ENCODE measurements at regions not wholly inside any gene's neighbourhood (a gene's known extent, or its start where the extent isn't known, plus 50 kb on each side); places are given as distances from the start of the nearest gene placed in this dataset.

GRCh38 chr12:24584032-24584675, 364.7 kb downstream of the BCAT1 start:
- no peak overlapping the region for H3K4me3 ChIP-seq
- DNase-seq, result no peak
- H3K9me3 ChIP-seq, result peaks cover 0 to 8% (median 8%) of the 10 kb centered on the region in 3 donors
- intact Hi-C loops (cut with DNase I; ENCODE audit: low total_unique reads), result no loop called here
- no peaks in the 10 kb centered on the region for H3K27me3 ChIP-seq
- H3K4me1 ChIP-seq, result no peaks in the 10 kb centered on the region
- peaks cover 0 to 8% (median 0%) of the 10 kb centered on the region in 3 donors for H3K36me3 ChIP-seq
- no peak overlapping the region for H3K27ac ChIP-seq
- TF ChIP-seq CTCF (IDR thresholded peaks at IDR 0.05), result no peak

- H3K27ac ChIP-seq, result no peak overlapping the region
- no peak for TF ChIP-seq CTCF (IDR thresholded peaks at IDR 0.05)
- H3K27me3 ChIP-seq, result no peaks in the 10 kb centered on the region
- H3K36me3 ChIP-seq, result peaks cover 0 to 8% (median 0%) of the 10 kb centered on the region in 3 donors
- no peaks in the 10 kb centered on the region for H3K4me1 ChIP-seq
- intact Hi-C loops (cut with DNase I; ENCODE audit: low total_unique reads), result no loop called here
- H3K4me3 ChIP-seq, result no peak overlapping the region
- H3K9me3 ChIP-seq, result peaks cover 0 to 8% (median 8%) of the 10 kb centered on the region in 3 donors
- DNase-seq, result no peak
These were observed 365.8 kb downstream of the BCAT1 start for GRCh38 chr12:24582954-24583601.

- Histone ChIP-seq H3K27me3 (no peaks in the 10 kb centered on the region), H3K27ac (no peak overlapping the region), H3K36me3 (no peaks in the 10 kb centered on the region), H3K9me3 (peaks cover 0 to 2% (median under 1%) of the 10 kb centered on the region in 3 donors), H3K4me3 (no peak overlapping the region), H3K4me1 (no peaks in the 10 kb centered on the region)
- DNase-seq, result no peak
- TF ChIP-seq CTCF (IDR thresholded peaks at IDR 0.05), result no peak
- intact Hi-C loops (cut with DNase I; ENCODE audit: low total_unique reads), result no loop called here
These were observed 374.4 kb downstream of the BCAT1 start for GRCh38 chr12:24574538-24574937.

GRCh38 chr12:24573621-24574020, 375.3 kb downstream of the BCAT1 start:
- no peak for TF ChIP-seq CTCF (IDR thresholded peaks at IDR 0.05)
- Histone ChIP-seq H3K4me3 (no peak overlapping the region), H3K36me3 (no peaks in the 10 kb centered on the region), H3K9me3 (no peaks in the 10 kb centered on the region), H3K27ac (no peak overlapping the region), H3K27me3 (no peaks in the 10 kb centered on the region), H3K4me1 (no peaks in the 10 kb centered on the region)
- intact Hi-C loops (cut with DNase I; ENCODE audit: low total_unique reads), result no loop called here
- no peak for DNase-seq

- no peaks in the 10 kb centered on the region for H3K27me3 ChIP-seq
- DNase-seq, result no peak
These were observed 383.6 kb downstream of the BCAT1 start for GRCh38 chr12:24565300-24565699.

More at GRCh38 chr12:24565300-24565699, 383.6 kb downstream of the BCAT1 start:
- no peak for TF ChIP-seq CTCF (IDR thresholded peaks at IDR 0.05)
- H3K4me1 ChIP-seq, result peaks cover 0 to 6% (median under 1%) of the 10 kb centered on the region in 4 donors
- no peak overlapping the region for H3K4me3 ChIP-seq
- H3K9me3 ChIP-seq, result no peaks in the 10 kb centered on the region
- intact Hi-C loops (cut with DNase I; ENCODE audit: low total_unique reads), result loop anchor here (10.0 kb wide), 1 partner anchor 70 kb away; no protein-coding TSS in a partner anchor
- H3K27ac ChIP-seq, result no peak overlapping the region
- H3K36me3 ChIP-seq, result no peaks in the 10 kb centered on the region
